ENCODE measurements at regions not wholly inside any gene's neighbourhood (a gene's known extent, or its start where the extent isn't known, plus 50 kb on each side); places are given as distances from the start of the nearest gene placed in this dataset.

DNA sequence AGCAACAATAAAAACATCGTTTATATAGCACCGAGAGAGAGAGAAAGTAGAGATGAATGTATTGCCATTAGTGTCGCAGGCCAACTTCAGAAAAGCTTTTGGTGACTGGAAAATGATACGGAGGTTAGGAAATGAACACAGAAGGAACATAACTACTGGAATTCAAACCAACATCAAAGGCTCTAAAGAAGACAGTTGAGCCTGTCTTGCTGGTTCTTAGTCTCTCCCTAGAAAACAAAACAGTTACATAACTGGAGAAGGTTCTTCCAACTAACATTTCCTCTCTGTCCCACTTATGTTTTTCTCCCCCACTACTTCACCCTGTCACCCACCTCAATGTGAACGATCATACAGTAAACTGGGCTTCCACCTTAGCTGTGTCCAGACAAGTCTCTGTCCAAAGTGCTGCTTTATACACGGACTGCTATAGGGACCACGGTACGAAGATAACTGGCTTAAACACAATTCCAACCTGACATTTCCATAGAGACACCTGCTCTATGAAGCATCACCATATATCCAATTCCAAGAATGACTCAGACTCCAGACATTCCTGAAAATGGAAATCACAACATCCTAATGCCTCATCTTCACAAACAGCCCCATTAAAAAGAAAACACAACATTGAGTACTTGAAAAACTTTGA is 85.2 kb upstream of the ARHGAP32 start:
- TF ChIP-seq, protein P1, sequence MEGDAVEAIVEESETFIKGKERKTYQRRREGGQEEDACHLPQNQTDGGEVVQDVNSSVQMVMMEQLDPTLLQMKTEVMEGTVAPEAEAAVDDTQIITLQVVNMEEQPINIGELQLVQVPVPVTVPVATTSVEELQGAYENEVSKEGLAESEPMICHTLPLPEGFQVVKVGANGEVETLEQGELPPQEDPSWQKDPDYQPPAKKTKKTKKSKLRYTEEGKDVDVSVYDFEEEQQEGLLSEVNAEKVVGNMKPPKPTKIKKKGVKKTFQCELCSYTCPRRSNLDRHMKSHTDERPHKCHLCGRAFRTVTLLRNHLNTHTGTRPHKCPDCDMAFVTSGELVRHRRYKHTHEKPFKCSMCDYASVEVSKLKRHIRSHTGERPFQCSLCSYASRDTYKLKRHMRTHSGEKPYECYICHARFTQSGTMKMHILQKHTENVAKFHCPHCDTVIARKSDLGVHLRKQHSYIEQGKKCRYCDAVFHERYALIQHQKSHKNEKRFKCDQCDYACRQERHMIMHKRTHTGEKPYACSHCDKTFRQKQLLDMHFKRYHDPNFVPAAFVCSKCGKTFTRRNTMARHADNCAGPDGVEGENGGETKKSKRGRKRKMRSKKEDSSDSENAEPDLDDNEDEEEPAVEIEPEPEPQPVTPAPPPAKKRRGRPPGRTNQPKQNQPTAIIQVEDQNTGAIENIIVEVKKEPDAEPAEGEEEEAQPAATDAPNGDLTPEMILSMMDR (conservative IDR thresholded peaks at IDR 0.05; ENCODE audit: low read length): no peak
- no peak for TF ChIP-seq EZH2phosphoT487 (IDR thresholded peaks at IDR 0.05; ENCODE audit: borderline replicate concordance)
